WTC11 (cell line): ENCODE measurements at regions not wholly inside any gene's neighbourhood (a gene's known extent, or its start where the extent isn't known, plus 50 kb on each side); places are given as distances from the start of the nearest gene placed in this dataset.

Experiments used
- JUN ChIP-seq: sonication (generic); formaldehyde crosslinking; IDR thresholded peaks from 2 replicates; pipeline ENCODE4 v1.8.0; 2023; ENCODE audit warnings: mild to moderate bottlenecking, missing genetic modification reagents
- NFYB ChIP-seq: sonication (generic); formaldehyde crosslinking; conservative IDR thresholded peaks from 2 replicates; pipeline ENCODE4 v1.8.0; 2022; ENCODE audit warnings: low read depth, missing genetic modification reagents
- SMAD4 ChIP-seq: sonication (generic); formaldehyde crosslinking; IDR thresholded peaks from 2 replicates; pipeline ENCODE4 v1.8.0; 2022; ENCODE audit warnings: mild to moderate bottlenecking, missing genetic modification reagents
- SP1 ChIP-seq: sonication (generic); formaldehyde crosslinking; conservative IDR thresholded peaks from 2 replicates; pipeline ENCODE4 v1.8.1; 2022; ENCODE audit warnings: missing genetic modification reagents
- TEAD4 ChIP-seq: sonication (generic); formaldehyde crosslinking; IDR thresholded peaks from 2 replicates; pipeline ENCODE4 v1.8.0; 2022; ENCODE audit warnings: mild to moderate bottlenecking, missing genetic modification reagents
- ZNF219 ChIP-seq: sonication (generic); formaldehyde crosslinking; IDR thresholded peaks from 2 replicates; pipeline ENCODE4 v1.8.0; 2023; ENCODE audit warnings: missing genetic modification reagents, mild to moderate bottlenecking, borderline replicate concordance
- TF ChIP-seq, protein P1 (sequence below): fragments of 200-600 bp; IDR thresholded peaks from 2 replicates; pipeline ENCODE4 v1.8.0; 2022; ENCODE audit warnings: antibody characterized with exemption
- TF ChIP-seq, protein P2 (sequence below): sonication (generic); formaldehyde crosslinking; IDR thresholded peaks from 2 replicates; pipeline ENCODE4 v1.8.1; 2022; ENCODE audit warnings: low read depth, missing genetic modification reagents, borderline replicate concordance
- TF ChIP-seq, protein P3 (sequence below): sonication (generic); formaldehyde crosslinking; IDR thresholded peaks from 2 replicates; pipeline ENCODE4 v1.8.0; 2022; ENCODE audit warnings: mild to moderate bottlenecking, missing genetic modification reagents
- TF ChIP-seq, protein P4 (sequence below): sonication (generic); formaldehyde crosslinking; IDR thresholded peaks from 2 replicates; pipeline ENCODE4 v1.8.1; 2022; ENCODE audit warnings: mild to moderate bottlenecking, missing genetic modification reagents, moderate library complexity, borderline replicate concordance
- TF ChIP-seq, protein P5 (sequence below): sonication (generic); formaldehyde crosslinking; IDR thresholded peaks from 2 replicates; pipeline ENCODE4 v1.8.0; 2023; ENCODE audit warnings: mild to moderate bottlenecking, missing genetic modification reagents
- TF ChIP-seq, protein P6 (sequence below): sonication (generic); formaldehyde crosslinking; IDR thresholded peaks from 2 replicates; pipeline ENCODE4 v1.8.0; 2022; ENCODE audit warnings: mild to moderate bottlenecking, missing genetic modification reagents

DNA sequence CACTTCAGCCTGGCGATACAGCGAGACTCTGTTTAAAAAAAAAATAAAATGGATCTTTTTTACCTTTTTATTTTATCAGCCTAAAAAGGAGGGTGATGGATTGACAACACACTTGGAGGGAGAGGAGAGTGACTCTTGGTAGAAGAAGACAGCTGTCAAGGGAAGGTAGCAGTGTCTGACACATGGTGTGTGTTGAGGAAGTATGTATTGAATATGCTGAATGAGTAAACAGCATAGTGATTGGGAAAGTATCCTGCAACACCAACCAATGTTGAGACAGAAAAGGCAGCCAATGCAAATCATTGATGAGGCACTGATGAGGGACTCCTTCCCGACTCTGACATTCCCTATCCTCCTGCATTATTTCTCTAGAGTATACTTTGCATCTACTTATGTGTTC lies 306.4 kb downstream of the LPIN1 start:
- TF ChIP-seq, protein P1, sequence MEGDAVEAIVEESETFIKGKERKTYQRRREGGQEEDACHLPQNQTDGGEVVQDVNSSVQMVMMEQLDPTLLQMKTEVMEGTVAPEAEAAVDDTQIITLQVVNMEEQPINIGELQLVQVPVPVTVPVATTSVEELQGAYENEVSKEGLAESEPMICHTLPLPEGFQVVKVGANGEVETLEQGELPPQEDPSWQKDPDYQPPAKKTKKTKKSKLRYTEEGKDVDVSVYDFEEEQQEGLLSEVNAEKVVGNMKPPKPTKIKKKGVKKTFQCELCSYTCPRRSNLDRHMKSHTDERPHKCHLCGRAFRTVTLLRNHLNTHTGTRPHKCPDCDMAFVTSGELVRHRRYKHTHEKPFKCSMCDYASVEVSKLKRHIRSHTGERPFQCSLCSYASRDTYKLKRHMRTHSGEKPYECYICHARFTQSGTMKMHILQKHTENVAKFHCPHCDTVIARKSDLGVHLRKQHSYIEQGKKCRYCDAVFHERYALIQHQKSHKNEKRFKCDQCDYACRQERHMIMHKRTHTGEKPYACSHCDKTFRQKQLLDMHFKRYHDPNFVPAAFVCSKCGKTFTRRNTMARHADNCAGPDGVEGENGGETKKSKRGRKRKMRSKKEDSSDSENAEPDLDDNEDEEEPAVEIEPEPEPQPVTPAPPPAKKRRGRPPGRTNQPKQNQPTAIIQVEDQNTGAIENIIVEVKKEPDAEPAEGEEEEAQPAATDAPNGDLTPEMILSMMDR = no peak
- TF ChIP-seq TEAD4 (CRISPR knock-in tag) (no peak), SP1 (CRISPR knock-in tag) (no peak), SMAD4 (CRISPR knock-in tag) (no peak), ZNF219 (CRISPR knock-in tag) (no peak), NFYB (CRISPR knock-in tag) (no peak), JUN (CRISPR knock-in tag) (no peak)
- TF ChIP-seq, protein P2, sequence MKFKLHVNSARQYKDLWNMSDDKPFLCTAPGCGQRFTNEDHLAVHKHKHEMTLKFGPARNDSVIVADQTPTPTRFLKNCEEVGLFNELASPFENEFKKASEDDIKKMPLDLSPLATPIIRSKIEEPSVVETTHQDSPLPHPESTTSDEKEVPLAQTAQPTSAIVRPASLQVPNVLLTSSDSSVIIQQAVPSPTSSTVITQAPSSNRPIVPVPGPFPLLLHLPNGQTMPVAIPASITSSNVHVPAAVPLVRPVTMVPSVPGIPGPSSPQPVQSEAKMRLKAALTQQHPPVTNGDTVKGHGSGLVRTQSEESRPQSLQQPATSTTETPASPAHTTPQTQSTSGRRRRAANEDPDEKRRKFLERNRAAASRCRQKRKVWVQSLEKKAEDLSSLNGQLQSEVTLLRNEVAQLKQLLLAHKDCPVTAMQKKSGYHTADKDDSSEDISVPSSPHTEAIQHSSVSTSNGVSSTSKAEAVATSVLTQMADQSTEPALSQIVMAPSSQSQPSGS (CRISPR knock-in tag) = no peak
- TF ChIP-seq, protein P3, sequence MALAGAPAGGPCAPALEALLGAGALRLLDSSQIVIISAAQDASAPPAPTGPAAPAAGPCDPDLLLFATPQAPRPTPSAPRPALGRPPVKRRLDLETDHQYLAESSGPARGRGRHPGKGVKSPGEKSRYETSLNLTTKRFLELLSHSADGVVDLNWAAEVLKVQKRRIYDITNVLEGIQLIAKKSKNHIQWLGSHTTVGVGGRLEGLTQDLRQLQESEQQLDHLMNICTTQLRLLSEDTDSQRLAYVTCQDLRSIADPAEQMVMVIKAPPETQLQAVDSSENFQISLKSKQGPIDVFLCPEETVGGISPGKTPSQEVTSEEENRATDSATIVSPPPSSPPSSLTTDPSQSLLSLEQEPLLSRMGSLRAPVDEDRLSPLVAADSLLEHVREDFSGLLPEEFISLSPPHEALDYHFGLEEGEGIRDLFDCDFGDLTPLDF = no peak
- TF ChIP-seq, protein P4, sequence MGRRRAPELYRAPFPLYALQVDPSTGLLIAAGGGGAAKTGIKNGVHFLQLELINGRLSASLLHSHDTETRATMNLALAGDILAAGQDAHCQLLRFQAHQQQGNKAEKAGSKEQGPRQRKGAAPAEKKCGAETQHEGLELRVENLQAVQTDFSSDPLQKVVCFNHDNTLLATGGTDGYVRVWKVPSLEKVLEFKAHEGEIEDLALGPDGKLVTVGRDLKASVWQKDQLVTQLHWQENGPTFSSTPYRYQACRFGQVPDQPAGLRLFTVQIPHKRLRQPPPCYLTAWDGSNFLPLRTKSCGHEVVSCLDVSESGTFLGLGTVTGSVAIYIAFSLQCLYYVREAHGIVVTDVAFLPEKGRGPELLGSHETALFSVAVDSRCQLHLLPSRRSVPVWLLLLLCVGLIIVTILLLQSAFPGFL (CRISPR knock-in tag) = no peak
- TF ChIP-seq, protein P5, sequence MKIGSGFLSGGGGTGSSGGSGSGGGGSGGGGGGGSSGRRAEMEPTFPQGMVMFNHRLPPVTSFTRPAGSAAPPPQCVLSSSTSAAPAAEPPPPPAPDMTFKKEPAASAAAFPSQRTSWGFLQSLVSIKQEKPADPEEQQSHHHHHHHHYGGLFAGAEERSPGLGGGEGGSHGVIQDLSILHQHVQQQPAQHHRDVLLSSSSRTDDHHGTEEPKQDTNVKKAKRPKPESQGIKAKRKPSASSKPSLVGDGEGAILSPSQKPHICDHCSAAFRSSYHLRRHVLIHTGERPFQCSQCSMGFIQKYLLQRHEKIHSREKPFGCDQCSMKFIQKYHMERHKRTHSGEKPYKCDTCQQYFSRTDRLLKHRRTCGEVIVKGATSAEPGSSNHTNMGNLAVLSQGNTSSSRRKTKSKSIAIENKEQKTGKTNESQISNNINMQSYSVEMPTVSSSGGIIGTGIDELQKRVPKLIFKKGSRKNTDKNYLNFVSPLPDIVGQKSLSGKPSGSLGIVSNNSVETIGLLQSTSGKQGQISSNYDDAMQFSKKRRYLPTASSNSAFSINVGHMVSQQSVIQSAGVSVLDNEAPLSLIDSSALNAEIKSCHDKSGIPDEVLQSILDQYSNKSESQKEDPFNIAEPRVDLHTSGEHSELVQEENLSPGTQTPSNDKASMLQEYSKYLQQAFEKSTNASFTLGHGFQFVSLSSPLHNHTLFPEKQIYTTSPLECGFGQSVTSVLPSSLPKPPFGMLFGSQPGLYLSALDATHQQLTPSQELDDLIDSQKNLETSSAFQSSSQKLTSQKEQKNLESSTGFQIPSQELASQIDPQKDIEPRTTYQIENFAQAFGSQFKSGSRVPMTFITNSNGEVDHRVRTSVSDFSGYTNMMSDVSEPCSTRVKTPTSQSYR (CRISPR knock-in tag) = no peak
- TF ChIP-seq, protein P6, sequence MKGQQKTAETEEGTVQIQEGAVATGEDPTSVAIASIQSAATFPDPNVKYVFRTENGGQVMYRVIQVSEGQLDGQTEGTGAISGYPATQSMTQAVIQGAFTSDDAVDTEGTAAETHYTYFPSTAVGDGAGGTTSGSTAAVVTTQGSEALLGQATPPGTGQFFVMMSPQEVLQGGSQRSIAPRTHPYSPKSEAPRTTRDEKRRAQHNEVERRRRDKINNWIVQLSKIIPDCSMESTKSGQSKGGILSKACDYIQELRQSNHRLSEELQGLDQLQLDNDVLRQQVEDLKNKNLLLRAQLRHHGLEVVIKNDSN (CRISPR knock-in tag) = no peak
